BLaER1 (cell line): ENCODE measurements at regions not wholly inside any gene's neighbourhood (a gene's known extent, or its start where the extent isn't known, plus 50 kb on each side); places are given as distances from the start of the nearest gene placed in this dataset.
A peak's percentile ranks its signal among the peaks of the same experiment; 100 is the strongest.
"Not testable (repeated sequence)": the region's sequence is repeated elsewhere in the genome, so short reads cannot be mapped to it uniquely, and the experiment has no call there.

ENCODE experiments used
- H3K27ac ChIP-seq: shearing (Covaris generic); formaldehyde crosslinking; 2 replicates; pipeline ENCODE4 v1.8.1; 2022
- H3K27me3 ChIP-seq: shearing (Covaris generic); formaldehyde crosslinking; 2 replicates; pipeline ENCODE4 v1.8.1; 2022
- H3K36me3 ChIP-seq: shearing (Covaris generic); formaldehyde crosslinking; 2 replicates; pipeline ENCODE4 v1.8.1; 2022
- H3K4me1 ChIP-seq: shearing (Covaris generic); formaldehyde crosslinking; 2 replicates; pipeline ENCODE4 v1.8.1; 2022
- H3K4me2 ChIP-seq: shearing (Covaris generic); formaldehyde crosslinking; 2 replicates; pipeline ENCODE4 v1.8.1; 2022
- H3K4me3 ChIP-seq: shearing (Covaris generic); formaldehyde crosslinking; 2 replicates; pipeline ENCODE4 v1.8.1; 2022
- H3K9ac ChIP-seq: shearing (Covaris generic); formaldehyde crosslinking; 2 replicates; pipeline ENCODE4 v1.8.1; 2022
- H3K9me3 ChIP-seq: shearing (Covaris generic); formaldehyde crosslinking; 2 replicates; pipeline ENCODE4 v1.8.1; 2022
- H4K20me1 ChIP-seq: shearing (Covaris generic); formaldehyde crosslinking; 2 replicates; pipeline ENCODE4 v1.8.1; 2022
- Cebpa-rat ChIP-seq: shearing (Covaris generic); IDR thresholded peaks from 2 replicates; pipeline ENCODE4 v1.8.1; 2022

DNA sequence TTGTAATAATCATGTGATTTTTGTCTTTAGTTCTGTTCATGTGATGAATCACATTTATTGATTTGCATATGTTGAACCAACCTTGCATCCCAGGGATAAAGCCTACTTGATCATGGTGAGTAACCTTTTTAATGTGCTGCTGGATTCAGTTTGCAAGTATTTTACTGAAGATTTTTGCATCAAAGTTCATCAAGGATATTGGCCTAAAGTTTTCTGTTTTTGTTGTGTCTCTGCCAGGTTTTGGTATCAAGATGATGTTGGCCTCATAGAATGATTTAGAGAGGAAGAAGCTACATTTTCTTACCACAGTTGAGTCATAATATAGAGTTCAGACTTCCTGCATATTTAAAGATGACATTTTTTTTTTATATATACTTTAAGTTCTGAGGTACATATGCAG is 455.9 kb downstream of the PLPP3 start:
- Histone ChIP-seq H3K9me3 (peaks cover 12% of the 10 kb centered on the region; the same call in 1 of the 2 replicates), H3K36me3 (no peaks in the 10 kb centered on the region), H3K4me2 (no peak overlapping the region), H3K9ac (no peak overlapping the region), H3K27me3 (no peaks in the 10 kb centered on the region), H3K4me1 (no peaks in the 10 kb centered on the region), H3K27ac (no peak overlapping the region), H3K4me3 (no peak overlapping the region), H4K20me1 (no peaks in the 10 kb centered on the region)
- no peak for TF ChIP-seq Cebpa-rat

DNA sequence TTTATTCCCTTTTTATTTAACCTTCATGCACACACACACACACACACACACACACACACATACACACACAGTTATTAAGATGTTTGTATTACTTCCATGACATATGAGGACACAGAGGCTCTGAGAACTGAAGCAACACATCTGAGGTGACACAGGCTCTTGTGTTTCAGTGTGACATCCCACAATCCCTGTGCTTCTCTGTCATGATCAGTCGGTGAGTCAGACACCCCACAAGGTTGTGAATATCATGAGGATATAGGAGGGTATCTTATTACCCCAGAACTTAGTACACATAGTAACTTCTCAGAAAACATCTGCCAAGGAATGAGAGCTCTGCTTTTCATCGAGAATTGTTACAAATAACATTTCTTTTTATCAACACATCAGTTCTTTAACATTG is 459.3 kb downstream of the PLPP3 start:
- no peak overlapping the region for H3K9ac ChIP-seq
- no peak overlapping the region for H3K4me3 ChIP-seq
- no peaks in the 10 kb centered on the region for H3K27me3 ChIP-seq
- H3K36me3 ChIP-seq, result no peaks in the 10 kb centered on the region
- H3K4me1 ChIP-seq, result no peaks in the 10 kb centered on the region
- H3K27ac ChIP-seq, result no peak overlapping the region
- no peaks in the 10 kb centered on the region for H4K20me1 ChIP-seq
- no peak overlapping the region for H3K4me2 ChIP-seq
- TF ChIP-seq Cebpa-rat, result no peak
- peaks cover 12% of the 10 kb centered on the region; the same call in 1 of the 2 replicates for H3K9me3 ChIP-seq

DNA sequence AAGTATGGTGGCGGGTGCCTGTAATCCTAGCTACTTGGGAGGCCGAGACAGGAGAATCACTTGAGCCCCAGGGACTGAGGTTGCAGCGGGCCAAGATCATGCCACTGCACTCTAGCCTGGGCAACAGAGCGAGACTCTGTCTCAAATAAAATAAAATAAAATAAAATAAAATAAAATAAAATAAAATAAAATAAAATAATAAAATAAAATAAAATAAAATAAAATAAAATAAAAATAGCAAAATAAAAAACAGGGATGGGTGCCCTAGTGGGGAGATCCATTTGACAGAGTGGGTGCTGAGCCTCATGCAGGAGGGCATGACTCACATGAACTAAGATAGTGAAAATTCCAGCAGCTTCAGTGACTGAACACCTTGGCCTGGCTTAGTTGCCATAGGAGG is 460.7 kb downstream of the PLPP3 start:
- not testable (repeated sequence) for H3K4me2 ChIP-seq, H3K36me3 ChIP-seq, H3K4me3 ChIP-seq, H3K9ac ChIP-seq, H4K20me1 ChIP-seq, H3K27me3 ChIP-seq, H3K4me1 ChIP-seq, H3K27ac ChIP-seq
- peaks cover 12% of the 10 kb centered on the region; the same call in 1 of the 2 replicates for H3K9me3 ChIP-seq

DNA sequence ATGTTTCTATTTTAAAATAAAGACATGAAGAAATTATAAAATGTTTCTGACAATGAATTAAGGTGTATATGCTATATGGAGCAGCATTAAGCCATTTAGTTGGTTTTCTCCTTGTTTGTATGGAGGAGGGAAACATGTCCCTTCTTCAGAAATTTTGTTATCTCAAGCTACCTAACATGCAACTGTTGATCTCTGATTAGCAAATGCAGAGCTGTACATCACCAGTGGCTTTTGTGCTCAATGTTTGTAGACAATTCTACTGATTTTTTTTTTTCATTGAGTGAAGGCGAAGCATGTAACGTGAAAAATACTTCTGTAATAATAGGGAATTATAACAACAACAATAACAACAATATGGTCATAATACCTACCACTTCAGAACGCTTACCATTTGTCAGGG is 463.7 kb downstream of the PLPP3 start:
- Histone ChIP-seq H3K9ac (no peak overlapping the region), H3K27ac (no peak overlapping the region), H4K20me1 (no peaks in the 10 kb centered on the region), H3K9me3 (peaks cover 11% of the 10 kb centered on the region; the same call in 1 of the 2 replicates), H3K4me1 (no peaks in the 10 kb centered on the region), H3K4me2 (no peak overlapping the region), H3K4me3 (no peak overlapping the region), H3K27me3 (no peaks in the 10 kb centered on the region), H3K36me3 (no peaks in the 10 kb centered on the region)
- TF ChIP-seq Cebpa-rat, result no peak

DNA sequence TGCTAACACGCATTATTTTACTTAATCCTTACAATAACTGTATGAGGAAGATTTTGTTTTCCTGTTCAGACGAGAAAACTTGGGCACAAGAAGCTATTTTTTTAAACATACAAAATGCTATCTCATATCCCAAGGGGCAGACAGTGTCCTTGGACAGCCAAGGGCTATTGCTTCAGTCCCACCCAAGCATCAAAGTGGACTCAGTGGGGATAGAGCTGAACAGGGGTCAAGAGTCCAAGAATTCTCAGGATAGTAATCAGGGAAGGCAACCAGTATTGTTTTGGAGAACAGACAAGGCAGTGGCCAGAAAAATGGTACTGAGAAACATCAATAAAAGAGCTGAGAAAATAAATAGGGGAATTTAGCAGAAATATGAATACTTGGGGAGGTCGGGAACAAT is 465.7 kb downstream of the PLPP3 start:
- no peak overlapping the region for H3K27ac ChIP-seq
- no peaks in the 10 kb centered on the region for H3K4me1 ChIP-seq
- no peak overlapping the region for H3K4me2 ChIP-seq
- no peaks in the 10 kb centered on the region for H3K27me3 ChIP-seq
- H3K36me3 ChIP-seq, result no peaks in the 10 kb centered on the region
- no peak for TF ChIP-seq Cebpa-rat
- H4K20me1 ChIP-seq, result no peaks in the 10 kb centered on the region
- no peak overlapping the region for H3K4me3 ChIP-seq
- peaks cover 11% of the 10 kb centered on the region; the same call in 1 of the 2 replicates for H3K9me3 ChIP-seq
- H3K9ac ChIP-seq, result no peak overlapping the region

DNA sequence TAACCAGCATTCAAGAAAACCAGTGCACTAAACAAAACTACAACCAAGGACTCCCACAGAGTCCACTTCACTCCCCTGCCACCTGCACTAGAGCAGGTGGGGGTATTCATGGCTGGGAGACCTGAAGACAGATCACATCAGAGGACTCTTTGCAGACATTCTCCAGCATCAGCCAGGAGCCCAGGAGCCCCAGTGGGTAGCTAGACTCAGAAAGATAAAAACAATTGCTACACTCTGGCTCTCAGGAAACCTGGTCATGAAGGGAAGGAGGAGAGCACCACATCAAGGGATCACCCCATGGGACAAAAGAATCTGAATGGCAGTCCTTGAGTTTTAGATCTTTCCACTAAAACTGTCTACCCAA is 472.1 kb downstream of the PLPP3 start:
- no peak overlapping the region for H3K27ac ChIP-seq
- peaks cover 13% of the 10 kb centered on the region for H3K4me1 ChIP-seq
- H3K4me2 ChIP-seq, result no peak overlapping the region
- H3K9me3 ChIP-seq, result peaks cover 24% of the 10 kb centered on the region
- H3K4me3 ChIP-seq, result no peak overlapping the region
- H4K20me1 ChIP-seq, result no peaks in the 10 kb centered on the region
- no peaks in the 10 kb centered on the region for H3K36me3 ChIP-seq
- TF ChIP-seq Cebpa-rat, result no peak
- H3K27me3 ChIP-seq, result no peaks in the 10 kb centered on the region
- no peak overlapping the region for H3K9ac ChIP-seq

DNA sequence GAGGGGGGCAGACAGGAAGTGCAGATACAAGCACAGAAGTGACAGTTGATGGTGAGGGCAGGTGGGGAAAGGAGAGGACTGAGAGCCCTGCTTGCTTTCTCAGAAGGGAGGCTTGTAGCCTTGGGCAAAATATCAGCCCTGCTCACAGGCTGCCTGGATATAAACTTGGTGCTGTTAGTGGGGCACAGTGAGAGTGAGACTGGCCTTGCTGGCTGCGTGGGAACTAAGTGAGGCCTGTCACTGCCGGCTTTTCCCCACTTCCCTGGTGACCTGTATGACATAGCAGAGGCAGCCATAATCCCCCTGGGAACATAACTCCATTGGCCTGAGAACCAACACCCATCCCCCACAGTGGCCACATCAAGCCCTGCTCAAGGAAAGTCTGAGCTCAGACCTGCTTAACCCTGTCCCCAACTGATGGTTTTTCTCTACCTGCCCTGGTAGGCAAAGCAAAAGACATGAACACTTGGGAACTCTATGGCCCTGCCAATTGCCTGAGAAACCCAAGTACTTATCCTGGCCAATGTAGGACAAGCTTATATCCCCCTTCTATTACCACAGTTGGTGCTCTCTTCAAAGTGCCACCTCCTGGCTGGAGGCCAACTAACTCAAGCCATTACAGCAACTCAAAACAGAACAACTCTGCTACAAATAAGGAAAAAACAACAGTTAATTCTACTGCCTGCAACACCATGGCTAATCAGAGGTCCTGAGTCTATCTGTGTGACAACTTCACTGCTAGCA is 472.7 kb downstream of the PLPP3 start:
- Histone ChIP-seq H3K9ac (no peak overlapping the region), H3K27me3 (no peaks in the 10 kb centered on the region), H3K4me2 (peak overlapping the region; percentile 33), H3K4me3 (no peak overlapping the region), H3K27ac (no peak overlapping the region), H3K4me1 (peaks cover 13% of the 10 kb centered on the region), H4K20me1 (no peaks in the 10 kb centered on the region), H3K36me3 (no peaks in the 10 kb centered on the region), H3K9me3 (peaks cover 19% of the 10 kb centered on the region)
- no peak for TF ChIP-seq Cebpa-rat

DNA sequence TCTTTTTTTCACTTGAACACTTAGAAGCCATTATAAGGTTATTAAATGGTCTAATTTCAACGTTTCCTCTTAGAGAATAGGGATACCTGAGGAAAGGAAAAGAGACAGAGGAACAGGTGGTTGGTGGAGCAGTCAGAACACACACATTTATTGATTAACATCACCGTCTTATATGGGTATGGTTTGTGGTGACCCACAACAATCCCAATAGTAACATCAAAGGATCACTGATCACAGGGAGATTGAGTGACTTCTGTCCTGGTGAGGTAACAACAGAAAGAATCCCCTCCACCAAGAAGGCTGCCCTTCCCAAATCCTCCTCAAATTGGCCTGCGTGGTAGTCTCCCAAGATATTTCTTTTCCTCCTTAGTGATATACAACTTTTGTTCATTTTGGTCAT is 474.0 kb downstream of the PLPP3 start:
- no peak overlapping the region for H3K4me3 ChIP-seq
- TF ChIP-seq Cebpa-rat, result no peak
- no peak overlapping the region for H3K27ac ChIP-seq

DNA sequence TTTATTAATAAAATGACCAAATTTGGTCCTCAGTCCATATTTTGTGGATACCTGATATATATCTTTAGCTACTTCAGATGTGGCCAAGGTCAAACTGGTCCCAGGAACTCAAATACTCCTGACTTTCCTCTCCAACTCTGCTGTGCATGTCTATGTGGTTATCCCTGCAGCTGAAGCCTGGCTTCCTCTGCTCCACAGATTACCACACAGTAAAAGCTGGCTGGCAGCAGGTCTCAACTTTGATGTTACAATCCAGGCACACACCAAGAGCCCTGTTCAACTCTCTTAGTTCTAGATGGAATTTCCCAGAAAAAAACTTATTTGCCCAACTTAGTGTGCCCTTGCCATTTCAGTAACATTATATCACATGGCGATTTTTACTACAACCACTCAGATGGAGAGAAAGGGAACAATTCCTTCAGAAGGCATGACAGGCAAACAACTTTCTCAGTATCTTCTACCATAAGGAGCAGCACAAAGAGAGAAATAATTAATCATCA is 479.5 kb downstream of the PLPP3 start:
- H3K4me2 ChIP-seq, result no peak overlapping the region
- no peaks in the 10 kb centered on the region for H3K36me3 ChIP-seq
- peaks cover 11% of the 10 kb centered on the region for H3K9me3 ChIP-seq
- H4K20me1 ChIP-seq, result no peaks in the 10 kb centered on the region
- no peaks in the 10 kb centered on the region for H3K27me3 ChIP-seq
- TF ChIP-seq Cebpa-rat, result no peak
- no peak overlapping the region for H3K4me3 ChIP-seq
- H3K9ac ChIP-seq, result no peak overlapping the region
- no peaks in the 10 kb centered on the region for H3K4me1 ChIP-seq
- no peak overlapping the region for H3K27ac ChIP-seq

More for the DNA sequence above, 474.0 kb downstream of the PLPP3 start:
- H3K9ac ChIP-seq, result no peak overlapping the region
- no peak overlapping the region for H3K4me2 ChIP-seq
- no peaks in the 10 kb centered on the region for H3K36me3 ChIP-seq
- H3K4me1 ChIP-seq, result peaks cover 13% of the 10 kb centered on the region
- H3K9me3 ChIP-seq, result peaks cover 14% of the 10 kb centered on the region
- H3K27me3 ChIP-seq, result no peaks in the 10 kb centered on the region
- no peaks in the 10 kb centered on the region for H4K20me1 ChIP-seq

DNA sequence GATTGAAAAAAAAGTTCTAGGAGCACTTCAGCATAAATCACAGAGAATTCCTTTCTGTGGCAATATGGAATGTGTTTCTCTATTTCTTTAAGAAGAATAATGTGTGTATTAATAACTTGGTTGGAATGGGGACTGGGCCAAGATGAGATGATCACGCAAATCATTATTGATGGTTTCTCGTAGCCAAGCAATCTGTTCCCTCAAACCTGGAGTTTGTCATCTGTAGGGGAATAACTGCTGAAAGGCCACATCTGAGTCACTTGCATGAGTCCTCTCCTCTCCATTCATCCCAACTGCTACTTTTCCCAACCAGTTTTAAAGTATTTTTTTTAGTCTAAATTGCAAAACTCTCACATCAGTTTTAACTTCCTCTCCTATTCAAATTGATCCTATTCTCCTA is 480.4 kb downstream of the PLPP3 start:
- Histone ChIP-seq H3K27me3 (no peaks in the 10 kb centered on the region), H3K4me1 (no peaks in the 10 kb centered on the region), H3K9me3 (peaks cover 2% of the 10 kb centered on the region), H3K4me3 (no peak overlapping the region), H4K20me1 (no peaks in the 10 kb centered on the region), H3K27ac (no peak overlapping the region), H3K36me3 (no peaks in the 10 kb centered on the region), H3K9ac (no peak overlapping the region), H3K4me2 (no peak overlapping the region)
- no peak for TF ChIP-seq Cebpa-rat
